ENCODE measurements at regions not wholly inside any gene's neighbourhood (a gene's known extent, or its start where the extent isn't known, plus 50 kb on each side); places are given as distances from the start of the nearest gene placed in this dataset.
A peak's percentile ranks its signal among the peaks of the same experiment; 100 is the strongest.
"Not testable (repeated sequence)": the region's sequence is repeated elsewhere in the genome, so short reads cannot be mapped to it uniquely, and the experiment has no call there.

- no peak for DNase-seq (ENCODE audit: low read depth, low spot score)
Observed at GRCh38 chr2:239727776-239728600, 297.2 kb downstream of the NDUFA10 start.

- DNase-seq (ENCODE audit: low read depth, low spot score), result no peak
Observed at GRCh38 chr2:239727182-239727775, 297.9 kb downstream of the NDUFA10 start.

DNA sequence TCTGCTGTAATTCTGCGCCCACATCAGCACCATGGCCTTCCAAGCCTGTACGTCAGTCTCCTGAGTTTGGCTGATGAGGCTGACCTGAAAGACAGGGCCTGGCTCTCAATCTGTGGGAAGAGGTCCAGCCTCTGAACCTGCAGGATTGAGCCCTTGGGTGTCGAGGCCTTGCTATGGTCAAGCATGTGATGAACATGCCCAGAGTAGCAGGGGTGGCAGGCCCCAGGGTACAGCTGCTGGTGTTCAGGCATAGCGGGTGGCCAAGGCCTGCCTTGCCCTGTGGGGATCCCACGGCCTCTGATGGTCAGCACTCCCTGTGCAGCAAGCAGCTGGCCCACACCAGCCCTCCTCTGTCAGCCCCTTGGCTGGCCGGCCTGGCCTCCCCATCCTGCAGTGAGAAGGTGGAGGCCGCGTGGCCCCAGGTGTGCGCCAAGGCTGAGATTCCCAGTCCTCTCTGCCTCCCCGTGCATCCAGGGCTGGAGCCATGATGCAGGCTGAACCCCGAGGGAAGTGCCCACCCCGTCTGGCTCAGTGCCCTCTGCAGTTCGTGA is 298.4 kb downstream of the NDUFA10 start:
- DNase-seq (ENCODE audit: low read depth, low spot score), result no peak

- peak; percentile 70 for DNase-seq (ENCODE audit: low read depth, low spot score)
Observed at GRCh38 chr2:239726091-239726591, 299.0 kb downstream of the NDUFA10 start.

DNA sequence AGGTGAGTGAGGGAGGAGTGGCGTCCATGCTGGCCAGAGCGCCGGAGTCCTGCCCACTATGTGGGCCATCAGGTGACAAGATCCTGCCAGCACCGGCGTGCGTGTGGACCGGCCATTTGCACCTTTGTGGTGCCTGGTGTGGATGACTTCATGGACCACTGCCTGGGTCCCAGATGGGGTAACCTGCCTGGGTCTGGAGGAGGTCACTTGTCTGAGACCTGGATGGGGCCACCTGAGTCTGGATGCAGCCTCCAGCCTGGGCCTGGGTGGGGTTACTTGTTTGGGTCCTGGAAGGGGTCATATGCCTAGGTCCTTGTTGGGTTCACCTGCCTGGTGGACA is 299.6 kb downstream of the NDUFA10 start:
- no peak for DNase-seq (ENCODE audit: low read depth, low spot score)

DNA sequence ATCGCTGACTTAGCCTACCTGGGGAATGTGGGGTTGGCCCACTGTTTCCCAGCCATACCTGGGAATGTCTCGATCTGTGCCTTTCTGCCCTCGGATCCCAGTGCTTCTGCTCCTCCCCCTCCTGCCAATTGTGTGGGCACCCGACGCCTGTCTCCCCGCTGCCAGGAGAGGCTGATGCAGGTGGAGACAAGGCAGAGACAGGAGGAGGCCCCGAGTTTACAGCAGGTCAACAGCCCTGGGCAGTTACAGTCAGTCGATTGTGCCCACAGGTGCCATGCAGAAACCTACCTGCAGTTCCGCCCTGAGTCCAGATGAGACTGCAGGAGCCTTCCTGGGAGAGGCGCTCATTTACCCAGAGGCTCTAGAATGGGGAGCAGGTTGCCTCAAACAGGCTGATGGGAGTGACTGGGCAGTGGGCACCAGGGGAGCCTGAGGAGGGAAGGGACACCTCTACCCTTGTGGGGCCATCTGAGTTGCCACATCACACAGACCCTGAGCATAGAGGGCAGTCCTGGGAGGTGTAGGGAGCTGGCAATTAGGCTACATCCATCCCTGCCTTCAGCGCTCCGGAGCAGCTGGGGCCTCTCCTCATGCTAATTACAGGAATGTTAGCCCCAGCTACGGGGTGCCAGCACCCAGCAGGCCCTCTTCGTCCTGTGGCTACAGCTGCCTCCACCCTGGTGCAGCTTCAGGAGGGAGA is 300.1 kb downstream of the NDUFA10 start:
- DNase-seq (ENCODE audit: low read depth, low spot score), result no peak

- no peak for DNase-seq (ENCODE audit: low read depth, low spot score)
Observed at GRCh38 chr2:239724194-239724849, 300.8 kb downstream of the NDUFA10 start.

DNA sequence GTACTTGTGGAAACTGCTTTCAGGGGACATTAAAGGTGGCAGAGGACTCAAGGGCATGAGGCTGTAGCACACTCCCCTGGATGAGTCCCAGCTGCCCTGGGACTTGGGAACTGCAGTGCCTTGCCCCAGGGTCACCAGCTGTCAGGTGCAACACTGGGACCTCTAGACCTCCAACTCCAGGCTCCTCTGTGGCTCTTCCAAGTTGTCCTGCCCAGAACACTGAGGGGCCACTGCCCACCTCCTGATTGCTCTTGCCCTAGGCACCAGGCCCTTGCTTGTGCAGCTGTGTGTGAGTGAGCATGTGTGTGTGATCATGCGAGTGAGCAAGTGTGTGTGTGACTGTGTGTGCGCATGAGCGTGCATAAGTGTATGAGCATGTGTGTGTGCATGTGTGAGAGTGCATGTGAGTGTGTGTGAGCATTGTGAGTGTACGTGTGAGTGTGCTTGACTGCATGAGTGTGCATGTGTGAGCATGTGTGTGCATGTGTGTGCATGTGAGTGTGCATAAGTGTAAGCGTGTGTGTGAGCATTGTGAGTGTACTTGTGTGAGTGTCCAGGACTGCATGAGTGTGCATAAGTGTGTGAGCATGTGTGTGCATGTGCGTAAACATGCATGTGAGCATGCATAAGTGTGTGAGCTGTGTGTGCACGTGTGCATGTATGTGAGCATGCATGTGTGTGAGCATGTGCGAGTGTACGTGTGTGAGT is 301.5 kb downstream of the NDUFA10 start:
- no peak for DNase-seq (ENCODE audit: low read depth, low spot score)

GRCh38 chr2:239722760-239723470 is 302.2 kb downstream of the NDUFA10 start:
- DNase-seq (ENCODE audit: low read depth, low spot score), result no peak

DNA sequence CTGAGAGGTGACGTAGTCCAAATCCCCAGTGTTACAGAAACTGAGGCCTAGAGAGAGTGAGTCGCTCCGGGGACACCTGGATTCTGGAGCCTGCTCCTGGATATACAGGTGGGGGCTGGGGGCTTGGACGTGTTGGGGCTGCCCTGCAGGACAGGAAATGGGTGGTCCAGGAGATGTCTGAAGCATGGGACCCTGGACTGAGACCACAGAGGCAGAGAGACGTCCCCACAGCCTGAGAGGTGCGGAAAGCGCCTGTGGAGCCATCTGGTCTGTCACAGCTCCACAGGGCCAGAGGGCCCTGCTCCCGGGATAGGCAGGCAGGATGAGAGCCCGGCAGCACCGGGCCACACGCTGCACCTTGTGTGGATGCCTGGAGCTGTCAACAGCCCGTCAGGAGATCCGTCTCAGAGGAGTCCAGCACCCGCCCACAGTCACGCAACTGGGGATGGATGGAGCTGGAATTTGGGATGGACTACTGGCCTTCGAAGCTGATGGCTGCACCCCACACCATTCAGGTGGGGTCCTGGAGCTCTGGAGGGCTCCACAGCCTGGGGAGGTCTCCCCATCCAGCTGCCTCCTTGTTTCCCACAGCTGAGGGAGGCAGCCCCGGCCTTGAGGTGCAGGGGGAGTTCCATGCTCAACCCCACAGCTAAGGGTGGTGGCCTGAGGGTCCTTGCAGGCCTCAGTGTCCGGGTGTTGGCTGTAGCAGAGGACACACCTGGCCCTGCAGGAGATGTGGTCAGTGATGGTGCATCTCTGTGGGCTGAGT is 303.0 kb downstream of the NDUFA10 start:
- DNase-seq (ENCODE audit: low read depth, low spot score), result no peak

GRCh38 chr2:239721531-239721930 is 303.6 kb downstream of the NDUFA10 start:
- DNase-seq (ENCODE audit: low read depth, low spot score), result no peak

GRCh38 chr2:239720361-239721360 is 304.5 kb downstream of the NDUFA10 start:
- no peak for DNase-seq (ENCODE audit: low read depth, low spot score)

DNA sequence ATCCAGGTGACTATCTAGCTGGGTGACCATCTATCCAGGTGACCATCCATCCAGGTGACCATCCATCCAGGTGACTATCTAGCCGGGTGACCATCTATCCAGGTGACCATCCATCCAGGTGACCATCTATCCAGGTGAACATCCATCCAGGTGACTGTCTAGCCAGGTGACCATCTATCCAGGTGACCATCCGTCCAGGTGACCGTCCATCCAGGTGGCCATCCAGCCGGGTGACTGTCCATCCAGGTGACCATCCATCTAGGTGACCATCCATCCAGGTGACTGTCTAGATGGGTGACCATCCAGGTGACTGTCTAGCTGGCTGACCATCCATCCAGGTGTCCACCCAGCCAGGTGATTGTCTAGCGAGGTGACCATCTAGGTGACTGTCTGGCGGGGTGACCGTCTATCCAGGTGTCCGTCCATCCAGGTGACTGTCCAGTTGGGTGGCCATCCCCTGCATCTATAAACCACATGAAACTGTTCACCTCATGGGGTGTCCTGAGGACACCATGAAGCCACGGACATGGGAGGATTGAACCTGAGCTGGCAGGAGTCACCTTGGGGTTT is 305.3 kb downstream of the NDUFA10 start:
- DNase-seq (ENCODE audit: low read depth, low spot score), result no peak

DNA sequence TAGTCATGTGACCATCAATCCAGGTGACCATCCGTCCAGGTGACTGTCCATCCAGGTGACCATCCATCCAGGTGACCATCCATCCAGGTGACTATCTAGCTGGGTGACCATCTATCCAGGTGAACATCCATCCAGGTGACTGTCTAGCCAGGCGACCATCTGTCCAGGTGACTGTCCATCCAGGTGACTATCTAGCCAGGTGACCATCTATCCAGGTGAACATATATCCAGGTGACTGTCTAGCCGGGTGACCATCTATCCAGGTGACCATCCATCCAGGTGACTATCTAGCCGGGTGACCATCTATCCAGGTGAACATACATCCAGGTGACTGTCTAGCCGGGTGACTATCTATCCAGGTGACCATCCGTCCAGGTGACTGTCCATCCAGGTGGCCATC is 306.2 kb downstream of the NDUFA10 start:
- not testable (repeated sequence) for DNase-seq (ENCODE audit: low read depth, low spot score)

- DNase-seq (ENCODE audit: low read depth, low spot score), result no peak
Observed at GRCh38 chr2:239717706-239718105, 307.4 kb downstream of the NDUFA10 start.

GRCh38 chr2:239717319-239717675 is 307.8 kb downstream of the NDUFA10 start:
- no peak for DNase-seq (ENCODE audit: low read depth, low spot score)

DNA sequence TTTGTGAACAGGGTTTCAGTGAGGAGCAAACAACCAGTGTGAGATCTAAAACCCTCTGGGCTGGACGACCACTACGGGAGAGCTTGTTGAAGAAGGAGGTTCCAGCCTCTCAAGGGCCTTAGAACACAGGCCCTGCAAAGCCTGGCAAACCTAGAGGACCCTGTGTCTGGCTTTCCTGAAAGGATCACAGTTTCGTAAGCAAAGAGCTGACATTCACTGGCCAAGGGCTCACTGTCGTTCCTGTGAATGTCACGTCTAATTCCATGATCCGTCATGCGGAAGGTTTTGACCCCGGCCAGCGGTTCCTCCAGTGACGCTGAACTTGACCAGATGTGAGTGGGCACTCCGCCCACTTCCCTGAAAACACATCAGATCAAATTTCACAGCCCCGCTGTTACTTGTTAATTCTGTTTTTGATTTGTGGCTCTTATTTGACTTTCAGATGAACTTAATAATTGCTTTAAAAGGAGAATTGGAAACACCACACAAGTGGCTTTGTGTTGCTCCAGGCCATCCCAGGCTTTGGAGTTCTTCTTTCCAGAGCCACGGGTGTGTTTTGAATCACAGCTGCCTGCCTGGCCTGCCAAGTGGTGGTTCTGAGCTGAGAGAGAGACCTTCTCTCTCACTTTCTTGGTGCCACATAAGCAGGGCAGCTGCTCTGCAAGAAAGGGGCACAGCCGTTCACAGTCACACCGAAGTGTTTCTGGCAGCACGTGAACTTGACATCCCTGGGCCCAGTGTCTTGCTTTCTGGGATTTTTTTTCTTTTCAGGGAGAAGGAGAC is 308.4 kb downstream of the NDUFA10 start:
- DNase-seq (ENCODE audit: low read depth, low spot score), result no peak

Data from ELF-1 (cell line).